Fibroblast of skin of left biceps (primary cell): ENCODE measurements at regions not wholly inside any gene's neighbourhood (a gene's known extent, or its start where the extent isn't known, plus 50 kb on each side); places are given as distances from the start of the nearest gene placed in this dataset.

Experiments used
- DNase-seq, 2 experiments: peaks; one replicate each; pipeline ENCODE4 v3.0.0-alpha.2; 2013; ENCODE audit warnings: low read depth in 2 of 2

DNA sequence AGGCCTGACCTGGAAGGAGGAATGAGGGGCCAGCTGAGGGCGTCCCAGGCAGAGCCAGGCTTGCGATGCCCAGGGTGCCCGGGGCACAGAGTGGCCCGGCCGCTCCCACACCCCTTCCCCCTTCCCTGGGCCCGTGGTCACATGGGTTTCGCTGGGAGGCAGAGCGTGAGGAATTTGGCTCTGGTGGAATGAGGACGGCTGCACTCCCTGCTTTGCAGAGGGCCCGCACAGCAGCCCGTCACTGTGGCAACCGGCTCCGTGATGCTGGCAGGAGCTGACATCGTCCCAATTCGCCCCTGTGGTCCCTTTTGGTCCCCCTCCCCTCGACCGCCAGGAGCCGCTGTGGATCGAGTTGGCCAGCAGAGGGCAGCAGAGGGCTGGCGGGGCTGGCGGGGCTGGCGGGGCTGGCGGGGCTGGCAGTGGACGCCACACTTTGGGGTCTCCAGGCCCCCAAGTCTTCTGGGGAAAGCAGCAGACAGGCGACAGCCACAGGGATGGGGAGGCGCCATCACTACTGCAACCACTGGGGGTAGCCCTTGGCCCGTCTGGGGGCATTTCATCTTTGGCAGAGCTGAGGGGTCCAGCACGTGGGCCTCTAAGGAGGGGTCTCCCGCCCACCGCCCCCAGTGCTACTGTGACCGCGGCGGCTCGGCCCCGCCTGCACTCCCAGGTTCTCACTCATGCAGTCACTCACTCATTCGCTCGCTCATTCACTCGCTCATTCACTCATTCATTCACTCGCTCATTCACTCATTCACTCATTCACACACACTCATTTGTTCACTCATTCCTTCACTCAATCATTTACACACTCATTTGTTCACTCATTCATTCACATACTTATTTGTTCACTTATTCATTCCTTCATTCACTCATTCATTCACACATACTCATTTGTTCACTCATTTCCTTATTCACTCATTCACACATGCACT, 49.7 kb upstream of the BHLHE23 start:
- no peak for DNase-seq
